Islet precursor cell (in vitro differentiated cells): ENCODE measurements at regions not wholly inside any gene's neighbourhood (a gene's known extent, or its start where the extent isn't known, plus 50 kb on each side); places are given as distances from the start of the nearest gene placed in this dataset.

ENCODE experiments used
- DNase-seq: peaks from one replicate; pipeline ENCODE4 v3.0.0-alpha.2; 2018

- no peak for DNase-seq
These were observed 70.5 kb downstream of the FAM217A start for GRCh38 chr6:4008324-4009047.

- no peak for DNase-seq
These were observed 69.5 kb downstream of the FAM217A start for GRCh38 chr6:4009486-4009885.

- DNase-seq, result no peak
These were observed 68.9 kb downstream of the FAM217A start for GRCh38 chr6:4010048-4010447.

GRCh38 chr6:4010689-4011090, 68.2 kb downstream of the FAM217A start:
- no peak for DNase-seq

- no peak for DNase-seq
These were observed 66.1 kb downstream of the FAM217A start for GRCh38 chr6:4012826-4013225.

GRCh38 chr6:4017058-4017739, 61.7 kb downstream of the FAM217A start:
- DNase-seq, result no peak

- DNase-seq, result no peak
These were observed 61.1 kb downstream of the FAM217A start for GRCh38 chr6:4017834-4018170.

GRCh38 chr6:4018171-4018923, 60.6 kb downstream of the FAM217A start:
- DNase-seq, result peak; percentile 98
